ENCODE measurements at regions not wholly inside any gene's neighbourhood (a gene's known extent, or its start where the extent isn't known, plus 50 kb on each side); places are given as distances from the start of the nearest gene placed in this dataset.

DNA sequence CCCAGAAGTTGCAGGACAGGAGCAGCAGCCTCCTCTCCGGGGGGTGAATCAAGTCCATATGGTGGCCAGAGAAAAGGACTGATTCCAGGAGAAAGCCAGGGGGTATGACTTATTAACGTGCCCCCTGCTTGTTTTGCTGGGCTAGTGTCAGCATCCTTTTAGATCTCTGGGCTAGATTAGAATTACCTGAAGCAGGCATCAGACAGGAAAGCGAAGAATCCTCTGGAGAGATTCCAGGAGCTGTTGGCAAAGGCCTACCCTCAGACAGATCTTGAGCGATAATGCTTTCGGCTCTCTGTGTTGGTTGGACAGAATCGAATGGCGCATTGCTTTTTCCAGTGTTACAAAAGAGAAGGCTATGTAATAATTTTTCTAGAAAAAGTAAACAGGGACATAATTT lies 164.0 kb upstream of the GLI3 start:
- no peak overlapping the region for H3K4me3 ChIP-seq
- intact Hi-C loops (cut with DNase I) = no loop called here
- no peaks in the 10 kb centered on the region for H3K36me3 ChIP-seq
- TF ChIP-seq, protein P1, sequence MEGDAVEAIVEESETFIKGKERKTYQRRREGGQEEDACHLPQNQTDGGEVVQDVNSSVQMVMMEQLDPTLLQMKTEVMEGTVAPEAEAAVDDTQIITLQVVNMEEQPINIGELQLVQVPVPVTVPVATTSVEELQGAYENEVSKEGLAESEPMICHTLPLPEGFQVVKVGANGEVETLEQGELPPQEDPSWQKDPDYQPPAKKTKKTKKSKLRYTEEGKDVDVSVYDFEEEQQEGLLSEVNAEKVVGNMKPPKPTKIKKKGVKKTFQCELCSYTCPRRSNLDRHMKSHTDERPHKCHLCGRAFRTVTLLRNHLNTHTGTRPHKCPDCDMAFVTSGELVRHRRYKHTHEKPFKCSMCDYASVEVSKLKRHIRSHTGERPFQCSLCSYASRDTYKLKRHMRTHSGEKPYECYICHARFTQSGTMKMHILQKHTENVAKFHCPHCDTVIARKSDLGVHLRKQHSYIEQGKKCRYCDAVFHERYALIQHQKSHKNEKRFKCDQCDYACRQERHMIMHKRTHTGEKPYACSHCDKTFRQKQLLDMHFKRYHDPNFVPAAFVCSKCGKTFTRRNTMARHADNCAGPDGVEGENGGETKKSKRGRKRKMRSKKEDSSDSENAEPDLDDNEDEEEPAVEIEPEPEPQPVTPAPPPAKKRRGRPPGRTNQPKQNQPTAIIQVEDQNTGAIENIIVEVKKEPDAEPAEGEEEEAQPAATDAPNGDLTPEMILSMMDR (IDR thresholded peaks at IDR 0.05) = no peak
- WGBS, 2 donors = 90 to 91% methylated on average over 7 of the region's 7 CpGs
- H3K27me3 ChIP-seq = peaks cover 0 to 9% (median 0%) of the 10 kb centered on the region in 7 donors
- no peaks in the 10 kb centered on the region for H3K4me1 ChIP-seq
- no peak overlapping the region for H3K27ac ChIP-seq
- DNase-seq (no peak), ATAC-seq (no peak)
- H3K9me3 ChIP-seq = no peaks in the 10 kb centered on the region

DNA sequence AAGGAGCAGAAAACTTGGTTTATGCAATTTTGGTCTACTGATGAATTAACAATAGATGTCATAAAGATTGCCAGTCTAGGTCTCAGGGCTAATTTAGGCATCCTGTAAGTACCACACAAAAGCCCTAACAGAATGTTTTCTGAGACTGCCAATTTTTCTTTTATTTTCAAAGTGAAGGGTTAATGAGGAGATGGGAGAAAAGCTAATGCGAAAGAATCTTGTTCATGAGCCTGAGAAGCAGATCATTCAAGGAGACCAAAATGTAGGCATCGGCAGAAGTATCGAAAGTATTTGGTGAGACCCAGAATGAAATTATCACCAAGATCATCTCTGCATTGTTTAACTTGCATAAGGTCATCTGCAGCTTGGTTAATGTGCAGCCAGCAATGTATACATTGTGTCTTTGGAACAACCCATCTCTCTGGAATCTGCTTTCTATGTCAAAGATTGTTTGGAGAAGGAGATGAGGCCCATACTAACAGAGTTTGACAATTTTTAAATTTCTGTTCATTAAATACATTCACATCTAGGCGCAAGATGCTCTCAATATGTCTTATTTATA lies 163.3 kb upstream of the GLI3 start:
- no peak for DNase-seq
- Histone ChIP-seq H3K9me3 (no peaks in the 10 kb centered on the region), H3K36me3 (no peaks in the 10 kb centered on the region), H3K27me3 (peaks cover 0 to 9% (median 0%) of the 10 kb centered on the region in 7 donors), H3K4me3 (no peak overlapping the region), H3K27ac (no peak overlapping the region), H3K4me1 (no peaks in the 10 kb centered on the region)
- intact Hi-C loops (cut with DNase I) = no loop called here
- no peak for ATAC-seq
- WGBS, 2 donors = 95 to 97% methylated on average over 4 of the region's 4 CpGs
- TF ChIP-seq, protein P1 (IDR thresholded peaks at IDR 0.05) = no peak

DNA sequence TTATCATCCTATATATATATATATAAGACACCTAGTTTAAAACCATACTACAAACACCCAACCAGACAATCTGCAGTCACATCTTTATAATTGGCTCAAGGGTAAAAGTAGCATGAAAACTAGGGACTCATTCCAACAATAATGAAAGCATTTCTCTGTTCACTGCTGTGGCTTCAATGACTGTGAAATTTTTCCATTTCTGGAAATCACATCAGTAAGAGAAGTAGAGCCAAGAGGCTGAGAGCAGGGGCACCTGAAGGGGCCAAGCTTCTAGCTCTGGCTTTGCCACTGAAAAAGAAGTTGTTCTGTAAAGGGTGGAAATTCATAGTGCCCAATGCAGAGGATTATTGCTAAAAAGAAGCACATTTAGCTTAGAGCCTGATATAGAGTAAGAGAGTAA lies 158.6 kb upstream of the GLI3 start:
- intact Hi-C loops (cut with DNase I) = no loop called here
- Histone ChIP-seq H3K36me3 (no peaks in the 10 kb centered on the region), H3K4me3 (no peak overlapping the region), H3K4me1 (no peaks in the 10 kb centered on the region), H3K27me3 (peaks cover 0 to 9% (median 0%) of the 10 kb centered on the region in 7 donors), H3K27ac (no peak overlapping the region), H3K9me3 (no peaks in the 10 kb centered on the region)
- TF ChIP-seq, protein P1 (IDR thresholded peaks at IDR 0.05) = no peak
- DNase-seq (no peak), ATAC-seq (no peak)

DNA sequence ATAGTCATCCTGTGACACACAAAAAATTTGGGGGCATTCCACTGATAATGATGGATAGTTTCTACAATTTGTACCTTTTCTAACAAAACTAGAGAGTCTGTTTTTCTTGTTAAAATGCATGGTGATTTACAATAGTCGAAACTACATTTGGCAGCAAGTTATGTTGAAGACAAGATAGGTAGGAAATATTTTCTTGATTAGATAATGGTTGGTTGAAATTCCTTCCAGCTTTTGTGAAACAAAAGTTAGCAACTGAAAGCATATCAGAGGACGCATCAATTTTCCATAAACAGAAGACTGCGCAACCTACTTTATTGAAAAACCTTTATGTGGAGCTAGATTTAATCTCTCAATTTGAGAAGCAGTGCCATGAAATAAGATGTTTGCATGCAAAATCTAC lies 155.8 kb upstream of the GLI3 start:
- no peaks in the 10 kb centered on the region for H3K4me1 ChIP-seq

More for the DNA sequence above, 155.8 kb upstream of the GLI3 start:
- Histone ChIP-seq H3K27me3 (peaks cover 0 to 7% (median 0%) of the 10 kb centered on the region in 7 donors), H3K4me3 (no peak overlapping the region), H3K36me3 (no peaks in the 10 kb centered on the region), H3K9me3 (no peaks in the 10 kb centered on the region), H3K27ac (no peak overlapping the region)
- intact Hi-C loops (cut with DNase I) = no loop called here
- DNase-seq (no peak), ATAC-seq (no peak)
- WGBS, 2 donors = 74 to 83% methylated on average over 3 of the region's 3 CpGs
- TF ChIP-seq, protein P1 (IDR thresholded peaks at IDR 0.05) = no peak

Measured in heart right ventricle (tissue), 16 donors.